SU-DHL-6 (cell line): ENCODE measurements at regions not wholly inside any gene's neighbourhood (a gene's known extent, or its start where the extent isn't known, plus 50 kb on each side); places are given as distances from the start of the nearest gene placed in this dataset.
A peak's percentile ranks its signal among the peaks of the same experiment; 100 is the strongest.

Source experiments
- H2AFZ ChIP-seq: fragments of 200-600 bp; sonication (generic); 2 replicates; pipeline ENCODE4 v1.6.1; 2014; ENCODE audit warnings: low read depth, mild to moderate bottlenecking, moderate library complexity, mixed read lengths, antibody characterized with exemption, low read length; ENCODE audit not compliant: severe bottlenecking
- H3F3A ChIP-seq: fragments of 200-600 bp; shearing (Covaris generic); 2 replicates; pipeline ENCODE4 v1.6.0; 2016; ENCODE audit warnings: antibody characterized with exemption, mild to moderate bottlenecking; ENCODE audit not compliant: insufficient read depth
- H3K27ac ChIP-seq: fragments of 200-600 bp; sonication (generic); 2 replicates; pipeline ENCODE4 v1.5.1; 2016; ENCODE audit warnings: low read depth, mild to moderate bottlenecking, low read length, moderate library complexity, mixed read lengths
- H3K27me3 ChIP-seq: fragments of 200-600 bp; sonication (generic), shearing (Covaris generic); 2 replicates; pipeline ENCODE4 v1.6.0; 2014; ENCODE audit warnings: mild to moderate bottlenecking, low read length
- H3K36me3 ChIP-seq: fragments of 200-600 bp; sonication (generic); 2 replicates; pipeline ENCODE4 v1.6.1; 2014; ENCODE audit warnings: mild to moderate bottlenecking, low read length, mixed read lengths
- H3K4me2 ChIP-seq: fragments of 300-600, 200-600 bp; shearing (Covaris generic), sonication (generic); 2 replicates; pipeline ENCODE4 v1.6.0; 2014; ENCODE audit warnings: low read length, low read depth, mild to moderate bottlenecking; ENCODE audit not compliant: poor library complexity, severe bottlenecking
- H3K4me3 ChIP-seq: fragments of 200-600 bp; sonication (generic); 2 replicates; pipeline ENCODE4 v1.5.1; 2014; ENCODE audit warnings: antibody characterized with exemption, low read length, mild to moderate bottlenecking, mixed read lengths; ENCODE audit not compliant: insufficient read depth, poor library complexity, severe bottlenecking
- H3K79me2 ChIP-seq: fragments of 200-600 bp; sonication (generic); 2 replicates; pipeline ENCODE4 v1.6.1; 2014; ENCODE audit warnings: mild to moderate bottlenecking, low read length, moderate library complexity; ENCODE audit not compliant: insufficient read depth
- H3K9ac ChIP-seq: fragments of 200-600 bp; sonication (generic); 2 replicates; pipeline ENCODE4 v1.7.0; 2014; ENCODE audit warnings: mild to moderate bottlenecking, low read length
- H3K9me2 ChIP-seq: fragments of 200-600 bp; sonication (generic); replicated peaks from 2 replicates; pipeline ENCODE4 v1.6.1; 2014; ENCODE audit warnings: low read length; ENCODE audit not compliant: insufficient read depth
- H3K9me3 ChIP-seq: fragments of 200-600 bp; sonication (generic); 2 replicates; pipeline ENCODE4 v1.6.1; 2014; ENCODE audit warnings: low read length, mixed read lengths; ENCODE audit not compliant: insufficient read depth
- H4K20me1 ChIP-seq: fragments of 200-600 bp; sonication (generic); 2 replicates; pipeline ENCODE4 v1.6.1; 2014; ENCODE audit warnings: low read depth, mild to moderate bottlenecking, antibody characterized with exemption, low read length, moderate library complexity, mixed read lengths
- EZH2phosphoT487 ChIP-seq: fragments of 200-600 bp; sonication (generic), shearing (Covaris generic); conservative IDR thresholded peaks from 2 replicates; pipeline ENCODE4 v1.6.1; 2018; ENCODE audit warnings: mild to moderate bottlenecking, antibody characterized with exemption, low read length, moderate library complexity, mixed read lengths
- TF ChIP-seq, protein P1 (sequence below): fragments of 200-600 bp; sonication (generic); IDR thresholded peaks from one replicate; pipeline ENCODE4 v1.5.1; 2017; ENCODE audit warnings: antibody characterized with exemption, mild to moderate bottlenecking, low read length, moderate library complexity; ENCODE audit not compliant: insufficient read depth, poor library complexity, severe bottlenecking

DNA sequence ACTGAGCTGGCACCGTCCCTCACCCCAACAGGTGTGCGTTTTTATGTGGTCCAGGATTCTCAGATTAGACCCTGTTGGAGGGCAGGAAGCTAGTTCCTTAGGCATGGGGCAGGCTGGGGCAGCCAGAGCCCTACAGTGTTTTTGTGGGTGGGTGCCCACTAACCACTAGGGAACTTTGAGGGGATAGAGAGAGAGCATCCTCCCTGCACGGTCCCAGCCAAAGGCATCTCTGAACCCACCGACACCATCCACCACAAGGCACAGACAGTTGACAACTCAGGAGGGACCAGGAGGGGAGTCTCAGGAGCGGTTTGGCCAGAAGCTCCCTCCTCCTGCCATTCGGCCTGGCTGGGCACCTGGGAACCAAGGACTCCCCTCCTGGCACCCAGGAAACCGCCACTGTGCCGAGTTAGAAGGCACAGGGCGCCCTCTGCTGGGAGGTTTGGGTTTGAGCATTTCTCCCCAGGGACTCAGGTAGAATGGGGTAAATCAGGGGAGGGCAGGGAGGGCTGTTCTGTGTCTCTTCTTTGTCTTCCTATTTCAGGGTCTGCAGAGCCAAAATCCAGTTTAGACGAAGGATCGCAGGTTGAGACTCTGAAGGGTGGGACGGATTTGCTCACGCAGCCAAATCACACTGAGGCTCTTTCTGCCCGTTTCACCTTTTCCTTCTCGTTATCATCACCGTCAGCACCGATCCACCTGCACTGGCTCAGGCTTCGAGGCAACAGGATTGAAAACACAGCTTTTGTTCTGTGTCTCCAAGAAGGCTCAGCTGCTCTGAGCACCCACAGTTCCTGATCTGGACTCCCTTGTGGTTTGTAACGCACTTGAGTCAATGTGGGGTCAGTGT is 84.8 kb upstream of the COL13A1 start:
- Histone ChIP-seq H3K4me3 (no peak overlapping the region), H3K79me2 (no peaks in the 10 kb centered on the region), H3F3A (no peaks in the 10 kb centered on the region), H3K27me3 (no peaks in the 10 kb centered on the region; the same call in 1 of the 2 replicates), H2AFZ (no peak overlapping the region), H3K9me3 (no peaks in the 10 kb centered on the region), H3K4me2 (no peak overlapping the region), H3K27ac (no peak overlapping the region), H3K9ac (no peak overlapping the region), H3K9me2 (no peaks in the 10 kb centered on the region), H4K20me1 (no peaks in the 10 kb centered on the region), H3K36me3 (no peaks in the 10 kb centered on the region)
- TF ChIP-seq, protein P1, sequence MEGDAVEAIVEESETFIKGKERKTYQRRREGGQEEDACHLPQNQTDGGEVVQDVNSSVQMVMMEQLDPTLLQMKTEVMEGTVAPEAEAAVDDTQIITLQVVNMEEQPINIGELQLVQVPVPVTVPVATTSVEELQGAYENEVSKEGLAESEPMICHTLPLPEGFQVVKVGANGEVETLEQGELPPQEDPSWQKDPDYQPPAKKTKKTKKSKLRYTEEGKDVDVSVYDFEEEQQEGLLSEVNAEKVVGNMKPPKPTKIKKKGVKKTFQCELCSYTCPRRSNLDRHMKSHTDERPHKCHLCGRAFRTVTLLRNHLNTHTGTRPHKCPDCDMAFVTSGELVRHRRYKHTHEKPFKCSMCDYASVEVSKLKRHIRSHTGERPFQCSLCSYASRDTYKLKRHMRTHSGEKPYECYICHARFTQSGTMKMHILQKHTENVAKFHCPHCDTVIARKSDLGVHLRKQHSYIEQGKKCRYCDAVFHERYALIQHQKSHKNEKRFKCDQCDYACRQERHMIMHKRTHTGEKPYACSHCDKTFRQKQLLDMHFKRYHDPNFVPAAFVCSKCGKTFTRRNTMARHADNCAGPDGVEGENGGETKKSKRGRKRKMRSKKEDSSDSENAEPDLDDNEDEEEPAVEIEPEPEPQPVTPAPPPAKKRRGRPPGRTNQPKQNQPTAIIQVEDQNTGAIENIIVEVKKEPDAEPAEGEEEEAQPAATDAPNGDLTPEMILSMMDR = peak; percentile 63
- no peak for TF ChIP-seq EZH2phosphoT487

GRCh38 chr10:69718951-69719350 is 82.8 kb upstream of the COL13A1 start:
- Histone ChIP-seq H3K27ac (no peak overlapping the region), H3K4me3 (no peak overlapping the region), H3K79me2 (no peaks in the 10 kb centered on the region), H4K20me1 (no peaks in the 10 kb centered on the region), H3K9me2 (no peaks in the 10 kb centered on the region), H3K36me3 (no peaks in the 10 kb centered on the region), H3K27me3 (no peaks in the 10 kb centered on the region; the same call in 1 of the 2 replicates), H3F3A (no peaks in the 10 kb centered on the region), H3K9ac (no peak overlapping the region), H2AFZ (no peak overlapping the region), H3K4me2 (no peak overlapping the region), H3K9me3 (no peaks in the 10 kb centered on the region)
- TF ChIP-seq, protein P1 = no peak
- TF ChIP-seq EZH2phosphoT487 = no peak

- Histone ChIP-seq H3K9me3 (no peaks in the 10 kb centered on the region), H2AFZ (no peak overlapping the region), H3K9me2 (no peaks in the 10 kb centered on the region), H3F3A (no peaks in the 10 kb centered on the region), H3K36me3 (no peaks in the 10 kb centered on the region), H3K9ac (no peak overlapping the region), H3K4me2 (no peak overlapping the region), H3K27ac (no peak overlapping the region), H3K79me2 (no peaks in the 10 kb centered on the region), H3K27me3 (no peaks in the 10 kb centered on the region; the same call in 1 of the 2 replicates), H3K4me3 (no peak overlapping the region), H4K20me1 (no peaks in the 10 kb centered on the region)
- TF ChIP-seq, protein P1 = no peak
- TF ChIP-seq EZH2phosphoT487 = no peak
These were observed 79.9 kb upstream of the COL13A1 start for GRCh38 chr10:69721690-69722310.
